ENCODE measurements at regions not wholly inside any gene's neighbourhood (a gene's known extent, or its start where the extent isn't known, plus 50 kb on each side); places are given as distances from the start of the nearest gene placed in this dataset.

DNA sequence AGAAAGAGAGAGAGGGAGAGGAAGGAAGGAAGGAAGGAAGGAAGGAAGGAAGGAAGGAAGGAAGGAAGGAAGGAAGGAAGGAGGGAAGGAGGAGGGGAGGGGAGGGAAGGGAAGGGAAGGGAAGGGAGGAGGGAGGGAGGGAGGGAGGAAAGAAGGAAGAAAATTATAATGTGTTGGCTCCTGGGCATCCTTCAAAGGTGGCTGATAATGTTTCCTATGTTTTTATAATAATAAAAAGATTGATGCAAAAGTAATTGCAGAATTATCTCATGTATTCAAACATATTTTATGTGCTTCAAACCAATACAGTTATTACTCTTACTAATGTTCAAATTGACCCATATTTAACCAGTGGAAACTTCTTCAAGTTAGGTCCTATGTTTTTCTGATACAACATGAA lies 260.9 kb downstream of the LNPK start:
- Histone ChIP-seq H3K27ac (no peak overlapping the region), H3K4me1 (no peaks in the 10 kb centered on the region), H3K36me3 (no peaks in the 10 kb centered on the region), H3K27me3 (no peaks in the 10 kb centered on the region), H3K9me3 (no peaks in the 10 kb centered on the region), H3K4me3 (no peak overlapping the region)
- no peak for DNase-seq (ENCODE audit: low spot score)
- TF ChIP-seq CTCF (IDR thresholded peaks at IDR 0.05): no peak

GRCh38 chr2:175737722-175738361 lies 264.2 kb downstream of the LNPK start:
- Histone ChIP-seq H3K36me3 (no peaks in the 10 kb centered on the region), H3K4me1 (no peaks in the 10 kb centered on the region), H3K9me3 (no peaks in the 10 kb centered on the region), H3K4me3 (no peak overlapping the region), H3K27ac (no peak overlapping the region), H3K27me3 (no peaks in the 10 kb centered on the region)
- DNase-seq (ENCODE audit: low spot score): no peak
- TF ChIP-seq CTCF (IDR thresholded peaks at IDR 0.05): no peak

DNA sequence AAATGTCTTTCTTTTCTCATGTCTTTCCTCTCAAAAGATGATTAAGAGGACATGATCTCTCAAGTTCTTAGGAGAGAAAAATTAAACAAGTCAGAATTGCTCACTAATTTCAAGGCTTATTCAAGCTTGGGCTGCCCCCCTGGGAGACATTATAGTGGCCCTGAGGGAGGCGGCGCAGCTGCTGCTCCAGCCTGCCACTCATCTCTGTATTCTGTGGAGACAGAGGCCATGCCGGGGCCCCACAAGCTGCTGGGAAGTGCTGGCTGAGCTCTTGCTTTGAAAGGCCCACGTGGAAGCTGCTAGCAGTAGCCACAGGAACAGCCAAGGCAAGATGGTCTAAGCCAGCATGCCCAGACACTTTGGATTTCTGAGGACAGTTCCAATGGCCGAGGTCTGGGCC lies 267.4 kb downstream of the LNPK start:
- no peaks in the 10 kb centered on the region for H3K27me3 ChIP-seq
- no peak for DNase-seq (ENCODE audit: low spot score)
- H3K4me1 ChIP-seq: no peaks in the 10 kb centered on the region
- TF ChIP-seq CTCF (IDR thresholded peaks at IDR 0.05): no peak
- peaks cover 0 to 4% of the 10 kb centered on the region in 2 donors for H3K9me3 ChIP-seq
- H3K36me3 ChIP-seq: no peaks in the 10 kb centered on the region
- no peak overlapping the region for H3K4me3 ChIP-seq
- H3K27ac ChIP-seq: no peak overlapping the region

DNA sequence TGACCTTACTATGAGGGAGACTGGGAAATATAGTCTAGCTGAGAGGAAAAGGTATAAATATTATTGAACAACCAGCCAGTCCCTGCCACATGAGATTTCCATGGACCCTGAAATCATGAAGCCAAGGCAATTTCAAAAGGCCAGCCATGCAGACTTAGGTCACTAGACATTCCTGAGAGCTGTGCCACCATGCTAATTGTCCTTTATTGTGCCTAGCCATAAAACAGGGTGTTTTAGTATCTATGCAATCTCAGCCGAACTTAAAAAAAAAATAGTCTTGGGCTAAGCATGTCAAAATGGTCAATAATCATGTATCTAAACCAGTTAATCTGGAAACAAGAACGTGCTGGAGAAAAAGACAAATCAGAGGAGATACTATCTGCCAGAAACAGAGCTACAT lies 269.5 kb downstream of the LNPK start:
- H3K27ac ChIP-seq: no peak overlapping the region
- H3K4me3 ChIP-seq: no peak overlapping the region
- no peaks in the 10 kb centered on the region for H3K27me3 ChIP-seq
- no peaks in the 10 kb centered on the region for H3K4me1 ChIP-seq
- no peak for TF ChIP-seq CTCF (IDR thresholded peaks at IDR 0.05)
- no peaks in the 10 kb centered on the region for H3K36me3 ChIP-seq
- H3K9me3 ChIP-seq: peaks cover 0 to 4% of the 10 kb centered on the region in 2 donors
- DNase-seq (ENCODE audit: low spot score): no peak

DNA sequence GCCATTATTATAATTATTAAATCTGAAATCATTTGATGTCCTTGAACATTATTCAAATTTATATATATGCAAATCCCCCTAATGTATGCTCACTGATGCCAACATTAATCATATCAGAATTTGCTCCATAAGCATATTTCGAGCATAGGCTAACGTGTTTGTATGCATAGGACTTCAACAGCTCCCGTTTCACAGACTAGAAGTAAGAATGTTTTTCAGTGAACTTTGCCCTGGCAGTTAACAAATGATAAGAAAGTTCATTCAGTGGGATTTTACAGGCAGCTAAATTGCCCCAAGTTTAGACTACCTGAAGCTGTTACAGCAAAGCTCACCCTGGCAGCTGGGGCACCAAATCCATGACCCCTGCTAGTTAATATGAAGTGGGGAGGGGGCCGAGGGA lies 272.0 kb downstream of the LNPK start:
- no peaks in the 10 kb centered on the region for H3K4me1 ChIP-seq
- no peak overlapping the region for H3K27ac ChIP-seq
- peaks cover 0 to 4% of the 10 kb centered on the region in 2 donors for H3K9me3 ChIP-seq
- H3K27me3 ChIP-seq: no peaks in the 10 kb centered on the region
- no peak for DNase-seq (ENCODE audit: low spot score)
- TF ChIP-seq CTCF (IDR thresholded peaks at IDR 0.05): no peak
- no peaks in the 10 kb centered on the region for H3K36me3 ChIP-seq
- H3K4me3 ChIP-seq: no peak overlapping the region

- no peak for DNase-seq (ENCODE audit: low spot score)
- no peak for TF ChIP-seq CTCF (IDR thresholded peaks at IDR 0.05)
- H3K27ac ChIP-seq: no peak overlapping the region
- no peak overlapping the region for H3K4me3 ChIP-seq
- H3K9me3 ChIP-seq: peaks cover 0 to 4% of the 10 kb centered on the region in 2 donors
- H3K36me3 ChIP-seq: no peaks in the 10 kb centered on the region
- no peaks in the 10 kb centered on the region for H3K27me3 ChIP-seq
- H3K4me1 ChIP-seq: no peaks in the 10 kb centered on the region
Observed at GRCh38 chr2:175729049-175729706, 272.9 kb downstream of the LNPK start.

Measured in right atrium auricular region (tissue), 2 donors.